IMR-90 (cell line): ENCODE measurements at regions not wholly inside any gene's neighbourhood (a gene's known extent, or its start where the extent isn't known, plus 50 kb on each side); places are given as distances from the start of the nearest gene placed in this dataset.

Experiments used
- ATAC-seq: fragments of 200-7000 bp; cut with Tn5 transposase; 2 replicates; pipeline ENCODE4 v1.9.1; 2020; ENCODE audit warnings: low read depth, mild to moderate bottlenecking, moderate library complexity
- BruUV-seq: library from RNA; stranded (reverse); fragments of 400-500 nt; replicated peaks from 2 replicates; lab custom pipeline; 2021; lab: Mats Ljungman, UMichigan
- CTCF ChIA-PET: fragments of 300-600 bp; formaldehyde crosslinking; extraction: SDS; loops from one replicate; lab custom pipeline; 2021; ENCODE audit warnings: antibody characterized with exemption; lab: Yijun Ruan, JAX
- POLR2A ChIA-PET: fragments of 300-600 bp; sonication (Branson Sonifier 250); formaldehyde crosslinking; loops from one replicate; lab custom pipeline; 2022; ENCODE audit warnings: antibody characterized with exemption; ENCODE audit not compliant: unreplicated experiment; lab: Charles Lee
- DNase-seq: peaks from one replicate; pipeline ENCODE4 v3.0.0; 2013
- H2AFZ ChIP-seq: replicated peaks from 2 replicates; pipeline ENCODE3; 2013; ENCODE audit warnings: low read length, mild to moderate bottlenecking; ENCODE audit not compliant: poor library complexity
- H2AK5ac ChIP-seq: 2 replicates; pipeline ENCODE4 v1.6.1; 2013; ENCODE audit warnings: low read depth, low read length, inconsistent platforms
- H2AK9ac ChIP-seq: replicated peaks from 2 replicates; pipeline ENCODE3; 2013; ENCODE audit warnings: mild to moderate bottlenecking, low read depth, low read length, moderate library complexity; ENCODE audit not compliant: poor library complexity
- H2BK120ac ChIP-seq: 2 replicates; pipeline ENCODE4 v1.6.1; 2013; ENCODE audit warnings: low read depth, low read length, inconsistent platforms
- H2BK15ac ChIP-seq: 3 replicates; pipeline ENCODE4 v1.6.1; 2013; ENCODE audit warnings: low read depth, low read length, inconsistent platforms
- H2BK20ac ChIP-seq: 2 replicates; pipeline ENCODE4 v1.6.1; 2013; ENCODE audit warnings: low read depth, mild to moderate bottlenecking, inconsistent platforms, low read length, moderate library complexity
- H2BK5ac ChIP-seq: 2 replicates; pipeline ENCODE4 v1.6.1; 2013; ENCODE audit warnings: mild to moderate bottlenecking, low read depth, low read length, inconsistent platforms; ENCODE audit not compliant: poor library complexity, severe bottlenecking
- H3K14ac ChIP-seq: replicated peaks from 2 replicates; pipeline ENCODE4 v1.6.1; 2013; ENCODE audit warnings: low read depth, low read length, inconsistent platforms
- H3K18ac ChIP-seq: 2 replicates; pipeline ENCODE4 v1.6.1; 2013; ENCODE audit warnings: low read depth, low read length, control low read depth
- H3K23ac ChIP-seq: 2 replicates; pipeline ENCODE4 v1.6.1; 2013; ENCODE audit warnings: low read depth, low read length, inconsistent platforms
- H3K27ac ChIP-seq: 2 replicates; pipeline ENCODE4 v1.5.1; 2013; ENCODE audit warnings: mild to moderate bottlenecking, control low read depth, low read length; ENCODE audit not compliant: insufficient read depth
- H3K27me3 ChIP-seq: 2 replicates; pipeline ENCODE4 v1.6.1; 2013; ENCODE audit warnings: low read length; ENCODE audit not compliant: control insufficient read depth, insufficient read depth
- H3K36me3 ChIP-seq: 2 replicates; pipeline ENCODE4 v1.6.1; 2013; ENCODE audit warnings: low read length, mixed read lengths; ENCODE audit not compliant: control insufficient read depth, insufficient read depth
- H3K4ac ChIP-seq: 2 replicates; pipeline ENCODE4 v1.6.1; 2013; ENCODE audit warnings: low read depth, low read length, inconsistent platforms
- H3K4me1 ChIP-seq: 2 replicates; pipeline ENCODE4 v1.6.1; 2013; ENCODE audit warnings: low read length, mixed read lengths; ENCODE audit not compliant: control insufficient read depth, insufficient read depth
- H3K4me2 ChIP-seq: 2 replicates; pipeline ENCODE4 v1.6.1; 2013; ENCODE audit warnings: low read depth, mild to moderate bottlenecking, control low read depth, low read length, moderate library complexity
- H3K4me3 ChIP-seq: 2 replicates; pipeline ENCODE4 v1.5.1; 2013; ENCODE audit warnings: low read depth, mild to moderate bottlenecking, control low read depth, low read length, moderate library complexity; ENCODE audit not compliant: insufficient read depth
- H3K56ac ChIP-seq: 2 replicates; pipeline ENCODE4 v1.6.1; 2013; ENCODE audit warnings: low read length, inconsistent platforms; ENCODE audit not compliant: insufficient read depth; ENCODE audit errors: extremely low read depth
- H3K79me1 ChIP-seq, 2 experiments: 2 replicates each; pipeline ENCODE4 v1.6.1; 2013; ENCODE audit warnings: low read length in 2 of 2, inconsistent platforms in 1 of 2, low read depth in 1 of 2
- H3K9ac ChIP-seq: 2 replicates; pipeline ENCODE4 v1.6.1; 2013; ENCODE audit warnings: low read depth, low read length, control low read depth
- H3K9me1 ChIP-seq: 2 replicates; pipeline ENCODE4 v1.6.1; 2013; ENCODE audit warnings: low read length, inconsistent platforms; ENCODE audit not compliant: insufficient read depth
- H3K9me3 ChIP-seq: 2 replicates; pipeline ENCODE4 v1.6.1; 2013; ENCODE audit warnings: low read length; ENCODE audit not compliant: control insufficient read depth, insufficient read depth
- H4K20me1 ChIP-seq: 2 replicates; pipeline ENCODE4 v1.6.1; 2013; ENCODE audit warnings: low read length, inconsistent platforms; ENCODE audit not compliant: insufficient read depth
- H4K5ac ChIP-seq: 2 replicates; pipeline ENCODE4 v1.6.1; 2013; ENCODE audit warnings: mild to moderate bottlenecking, low read depth, low read length, control low read depth
- H4K8ac ChIP-seq, 2 experiments: 2 replicates each; pipeline ENCODE4 v1.6.1; 2013; ENCODE audit warnings: low read depth in 2 of 2, low read length in 2 of 2, control low read depth in 1 of 2, inconsistent platforms in 1 of 2
- H4K91ac ChIP-seq: 2 replicates; pipeline ENCODE4 v1.6.1; 2013; ENCODE audit warnings: low read depth, low read length, inconsistent platforms; ENCODE audit not compliant: insufficient read depth
- BHLHE40 ChIP-seq: fragments of 150-350 bp; IDR thresholded peaks from 2 replicates; pipeline ENCODE4 v1.6.1; 2016; ENCODE audit warnings: mild to moderate bottlenecking, low read depth, low read length
- CEBPB ChIP-seq: IDR thresholded peaks from 2 replicates; pipeline ENCODE4 v1.6.1; 2012; ENCODE audit warnings: low read depth, low read length, improper control_type of control experiment
- CHD1 ChIP-seq: IDR thresholded peaks from 2 replicates; pipeline ENCODE4 v1.6.1; 2012; ENCODE audit warnings: low read depth, low read length, improper control_type of control experiment
- FOS ChIP-seq: fragments of 150-350 bp; IDR thresholded peaks from 2 replicates; pipeline ENCODE4 v1.6.1; 2016; ENCODE audit warnings: low read depth, low read length
- MAFK ChIP-seq: IDR thresholded peaks from 2 replicates; pipeline ENCODE4 v1.6.1; 2012; ENCODE audit warnings: low read depth, low read length, improper control_type of control experiment
- MAZ ChIP-seq: IDR thresholded peaks from 2 replicates; pipeline ENCODE4 v1.6.1; 2012; ENCODE audit warnings: low read depth, mild to moderate bottlenecking, low read length, improper control_type of control experiment, moderate library complexity, borderline replicate concordance
- MXI1 ChIP-seq: IDR thresholded peaks from 2 replicates; pipeline ENCODE4 v1.6.1; 2012; ENCODE audit warnings: low read depth, mild to moderate bottlenecking, low read length, moderate library complexity, borderline replicate concordance
- NFE2L2 ChIP-seq: fragments of 150-350 bp; IDR thresholded peaks from 2 replicates; pipeline ENCODE4 v1.6.1; 2016; ENCODE audit warnings: low read depth, mild to moderate bottlenecking, low read length
- POLR2A ChIP-seq: IDR thresholded peaks from 2 replicates; pipeline ENCODE4 v1.6.1; 2012; ENCODE audit warnings: mild to moderate bottlenecking, low read depth, low read length
- RAD21 ChIP-seq: IDR thresholded peaks from 2 replicates; pipeline ENCODE4 v1.6.1; 2012; ENCODE audit warnings: low read length, improper control_type of control experiment
- RFX5 ChIP-seq: IDR thresholded peaks from 2 replicates; pipeline ENCODE4 v1.8.0; 2012; ENCODE audit warnings: low read depth, mild to moderate bottlenecking, low read length, moderate library complexity
- WGBS, 2 experiments: methylation state at CpG; one replicate each; pipeline versions ENCODE4 v1.1.5 to v1.1.7; 2013; ENCODE audit warnings: missing lambda C conversion rate in 2 of 2; ENCODE audit not compliant: insufficient read length in 1 of 2; ENCODE audit errors: extremely low coverage in 2 of 2; 5-methylcytosine and 5-hydroxymethylcytosine counted together
- dilution Hi-C: fragments of 300-500 bp; cut with HindIII; formaldehyde crosslinking; loops from one replicate; pipeline ENCODE4 v1.14.3; 2018; ENCODE audit warnings: low sequenced_read_pairs; ENCODE audit not compliant: unreplicated experiment
- in situ Hi-C: fragments of 300-500 bp; cut with MboI; formaldehyde crosslinking; loops from 3 replicates; pipeline ENCODE4 v1.14.3; 2019; ENCODE audit warnings: low sequenced_read_pairs, inconsistent platforms, mixed read lengths
- intact Hi-C: fragments of 100-400 bp; cut with micrococcal nuclease; formaldehyde crosslinking; loops from 2 replicates; pipeline ENCODE4 v1.10.0; 2022
- TF ChIP-seq, protein P1 (sequence below): fragments of 150-350 bp; IDR thresholded peaks from 2 replicates; pipeline ENCODE4 v1.6.1; 2017; ENCODE audit warnings: mild to moderate bottlenecking, antibody characterized with exemption, low read length, low read depth
- TF ChIP-seq, protein P2 (sequence below): conservative IDR thresholded peaks from 2 replicates; pipeline ENCODE4 v1.5.1; 2012; ENCODE audit warnings: mild to moderate bottlenecking, low read depth, low read length, improper control_type of control experiment
- TF ChIP-seq, protein P3 (sequence below): fragments of 150-350 bp; IDR thresholded peaks from 2 replicates; pipeline ENCODE4 v1.6.1; 2016; ENCODE audit warnings: low read depth, mild to moderate bottlenecking, low read length, moderate library complexity, borderline replicate concordance

DNA sequence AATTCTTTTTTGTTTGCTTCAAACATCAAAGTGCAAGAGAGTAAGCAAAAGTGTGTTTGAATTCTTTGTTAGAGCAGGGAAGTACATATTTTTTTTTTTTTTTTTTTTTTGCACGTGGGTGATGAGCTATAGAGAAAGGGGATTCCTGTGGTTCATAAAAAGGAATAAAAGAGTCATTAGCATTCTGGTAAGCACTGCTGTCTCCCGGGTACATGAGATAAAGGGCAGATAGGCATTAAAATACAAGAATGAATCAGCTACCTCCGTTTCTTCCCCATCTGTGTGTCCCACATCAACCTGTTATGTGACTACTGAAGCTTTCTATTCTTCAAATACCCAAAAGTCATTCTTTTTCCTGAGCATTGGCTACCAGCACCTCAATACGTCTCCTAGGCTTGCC is 102.4 kb upstream of the SEMA3D start:
- Histone ChIP-seq H2AK9ac (no peak overlapping the region), H3K18ac (no peak overlapping the region), H3K4me2 (no peak overlapping the region), H3K36me3 (no peaks in the 10 kb centered on the region), H2AFZ (no peak overlapping the region), H4K5ac (no peak overlapping the region), H3K4ac (no peak overlapping the region), H4K20me1 (no peaks in the 10 kb centered on the region), H3K4me1 (no peaks in the 10 kb centered on the region), H3K9me1 (no peaks in the 10 kb centered on the region), H2BK5ac (no peak overlapping the region), H3K9ac (no peak overlapping the region), H2BK15ac (no peak overlapping the region), H3K4me3 (no peak overlapping the region), H3K27ac (no peak overlapping the region), H2BK120ac (no peak overlapping the region), H3K56ac (no peak overlapping the region), H3K9me3 (no peaks in the 10 kb centered on the region), H3K27me3 (no peaks in the 10 kb centered on the region), H2AK5ac (no peak overlapping the region), H4K8ac (no peak overlapping the region), H2BK20ac (no peak overlapping the region), H3K14ac (no peak overlapping the region), H4K91ac (no peak overlapping the region), H3K23ac (no peak overlapping the region), H3K79me1 (no peaks in the 10 kb centered on the region)
- CTCF ChIA-PET = interaction anchor here (0.6 to 0.7 kb wide), 3 partner anchors 40 to 1094 kb away, joined by 3 read pairs; no protein-coding TSS in a partner anchor
- ATAC-seq = no peak
- intact Hi-C loops = no loop called here
- no CpG with 5 or more reads among the region's 4 CpGs for WGBS, 2 experiments
- TF ChIP-seq NFE2L2 (no peak), POLR2A (no peak), RAD21 (no peak), MXI1 (no peak), CEBPB (no peak), BHLHE40 (no peak), MAFK (no peak), RFX5 (no peak), CHD1 (no peak), FOS (no peak), MAZ (no peak)
- TF ChIP-seq, protein P1, sequence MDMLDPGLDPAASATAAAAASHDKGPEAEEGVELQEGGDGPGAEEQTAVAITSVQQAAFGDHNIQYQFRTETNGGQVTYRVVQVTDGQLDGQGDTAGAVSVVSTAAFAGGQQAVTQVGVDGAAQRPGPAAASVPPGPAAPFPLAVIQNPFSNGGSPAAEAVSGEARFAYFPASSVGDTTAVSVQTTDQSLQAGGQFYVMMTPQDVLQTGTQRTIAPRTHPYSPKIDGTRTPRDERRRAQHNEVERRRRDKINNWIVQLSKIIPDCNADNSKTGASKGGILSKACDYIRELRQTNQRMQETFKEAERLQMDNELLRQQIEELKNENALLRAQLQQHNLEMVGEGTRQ = no peak
- TF ChIP-seq, protein P2, sequence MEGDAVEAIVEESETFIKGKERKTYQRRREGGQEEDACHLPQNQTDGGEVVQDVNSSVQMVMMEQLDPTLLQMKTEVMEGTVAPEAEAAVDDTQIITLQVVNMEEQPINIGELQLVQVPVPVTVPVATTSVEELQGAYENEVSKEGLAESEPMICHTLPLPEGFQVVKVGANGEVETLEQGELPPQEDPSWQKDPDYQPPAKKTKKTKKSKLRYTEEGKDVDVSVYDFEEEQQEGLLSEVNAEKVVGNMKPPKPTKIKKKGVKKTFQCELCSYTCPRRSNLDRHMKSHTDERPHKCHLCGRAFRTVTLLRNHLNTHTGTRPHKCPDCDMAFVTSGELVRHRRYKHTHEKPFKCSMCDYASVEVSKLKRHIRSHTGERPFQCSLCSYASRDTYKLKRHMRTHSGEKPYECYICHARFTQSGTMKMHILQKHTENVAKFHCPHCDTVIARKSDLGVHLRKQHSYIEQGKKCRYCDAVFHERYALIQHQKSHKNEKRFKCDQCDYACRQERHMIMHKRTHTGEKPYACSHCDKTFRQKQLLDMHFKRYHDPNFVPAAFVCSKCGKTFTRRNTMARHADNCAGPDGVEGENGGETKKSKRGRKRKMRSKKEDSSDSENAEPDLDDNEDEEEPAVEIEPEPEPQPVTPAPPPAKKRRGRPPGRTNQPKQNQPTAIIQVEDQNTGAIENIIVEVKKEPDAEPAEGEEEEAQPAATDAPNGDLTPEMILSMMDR = no peak
- TF ChIP-seq, protein P3, sequence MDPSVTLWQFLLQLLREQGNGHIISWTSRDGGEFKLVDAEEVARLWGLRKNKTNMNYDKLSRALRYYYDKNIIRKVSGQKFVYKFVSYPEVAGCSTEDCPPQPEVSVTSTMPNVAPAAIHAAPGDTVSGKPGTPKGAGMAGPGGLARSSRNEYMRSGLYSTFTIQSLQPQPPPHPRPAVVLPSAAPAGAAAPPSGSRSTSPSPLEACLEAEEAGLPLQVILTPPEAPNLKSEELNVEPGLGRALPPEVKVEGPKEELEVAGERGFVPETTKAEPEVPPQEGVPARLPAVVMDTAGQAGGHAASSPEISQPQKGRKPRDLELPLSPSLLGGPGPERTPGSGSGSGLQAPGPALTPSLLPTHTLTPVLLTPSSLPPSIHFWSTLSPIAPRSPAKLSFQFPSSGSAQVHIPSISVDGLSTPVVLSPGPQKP = no peak
- in situ Hi-C loops = no loop called here
- POLR2A ChIA-PET = no interaction called here
- DNase-seq = no peak
- dilution Hi-C loops = no loop called here
- BruUV-seq = no TSS peak
